G401 (cell line): ENCODE measurements at regions not wholly inside any gene's neighbourhood (a gene's known extent, or its start where the extent isn't known, plus 50 kb on each side); places are given as distances from the start of the nearest gene placed in this dataset.
"Not testable (repeated sequence)": the region's sequence is repeated elsewhere in the genome, so short reads cannot be mapped to it uniquely, and the experiment has no call there.

ENCODE experiments used
- DNase-seq: peaks from one replicate; pipeline ENCODE4 v3.0.0-alpha.2; 2015; ENCODE audit warnings: low spot score
- in situ Hi-C: cut with HindIII; loops from 2 replicates; pipeline ENCODE4 v1.10.0; 2016; ENCODE audit warnings: low sequenced_read_pairs, mixed read lengths

DNA sequence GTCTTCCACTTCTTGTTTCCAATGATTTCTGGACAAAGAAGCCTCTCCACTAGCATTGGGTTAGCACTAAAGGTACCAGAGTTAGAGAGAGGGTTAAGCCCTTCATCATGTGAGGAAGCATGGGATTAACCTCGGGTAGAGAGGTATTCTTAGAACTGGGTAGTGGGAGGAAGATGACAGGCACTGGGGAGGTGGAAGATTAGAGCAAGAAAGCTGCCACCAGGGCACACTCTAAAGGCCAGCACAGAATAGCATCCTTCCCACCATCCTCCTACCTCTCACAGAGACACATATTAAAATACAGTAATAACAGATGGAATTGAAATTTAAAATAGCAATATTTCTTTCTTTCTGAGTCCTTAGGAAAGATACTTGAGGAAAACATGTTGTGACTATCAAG lies 84.5 kb upstream of the PCDH20 start:
- in situ Hi-C loops: no loop called here
- DNase-seq: no peak

DNA sequence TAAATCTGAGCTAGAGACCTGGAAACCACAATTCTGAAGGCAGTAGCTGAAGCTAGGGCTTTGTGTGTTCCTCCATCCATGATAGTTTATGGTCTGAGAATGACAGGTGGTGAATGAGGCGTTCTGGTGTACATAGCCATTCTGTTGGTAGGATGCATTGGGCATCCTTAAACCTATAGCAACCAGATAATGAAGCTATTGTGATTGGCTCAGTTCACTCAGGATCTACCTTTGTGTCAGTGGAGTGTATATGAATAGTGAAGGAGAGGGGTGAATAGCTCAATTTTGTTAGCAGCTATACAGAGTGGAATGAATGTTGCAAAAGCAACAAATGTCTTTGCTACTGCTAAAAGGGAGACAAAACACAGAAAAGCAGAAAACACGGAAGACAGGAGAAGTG lies 80.0 kb upstream of the PCDH20 start:
- in situ Hi-C loops: no loop called here
- DNase-seq: no peak

DNA sequence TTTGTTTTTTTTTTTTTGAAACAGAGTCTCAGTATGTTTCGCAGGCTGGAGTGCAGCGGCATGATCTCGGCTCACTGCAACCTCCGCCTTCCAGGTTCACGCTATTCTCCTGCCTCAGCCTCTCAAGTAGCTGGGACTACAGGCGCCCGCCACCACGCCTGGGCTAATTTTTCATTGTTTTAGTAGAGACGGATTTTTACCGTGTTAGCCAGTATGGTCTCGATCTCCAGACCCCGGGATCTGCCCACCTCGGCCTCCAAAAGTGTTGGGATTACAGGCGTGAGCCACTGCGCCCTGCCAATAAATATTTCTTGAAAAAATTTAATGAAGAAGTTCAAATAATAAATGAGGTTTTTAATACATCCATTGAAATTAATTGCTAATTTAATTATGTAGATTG lies 77.9 kb upstream of the PCDH20 start:
- not testable (repeated sequence) for DNase-seq

DNA sequence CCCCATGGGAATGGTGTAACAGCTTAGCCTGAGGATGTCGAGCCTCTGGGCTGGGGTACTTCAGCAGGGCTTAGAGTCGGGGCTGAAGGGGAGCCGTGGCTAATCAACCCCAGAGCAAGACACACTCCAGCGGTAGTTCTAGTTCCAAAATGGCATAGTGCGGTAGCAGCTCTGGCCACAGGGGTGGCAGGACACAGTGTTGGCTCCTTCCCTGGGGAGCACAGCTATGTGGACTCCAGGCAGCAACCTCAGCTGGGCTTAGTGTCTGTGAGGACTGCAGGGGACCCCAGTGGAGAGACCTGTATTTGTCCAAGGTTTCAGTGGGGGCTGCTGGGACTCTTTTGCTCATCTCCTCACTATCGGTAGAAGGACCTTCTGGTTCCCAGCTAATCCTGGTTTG lies 70.8 kb upstream of the PCDH20 start:
- DNase-seq: no peak
- in situ Hi-C loops: no loop called here

More for the DNA sequence above, 77.9 kb upstream of the PCDH20 start:
- in situ Hi-C loops: not testable (repeated sequence)

GRCh38 chr13:61485128-61485765 lies 69.6 kb upstream of the PCDH20 start:
- in situ Hi-C loops: no loop called here
- no peak for DNase-seq

- DNase-seq: no peak
- in situ Hi-C loops: no loop called here
Measured at GRCh38 chr13:61477619-61478018, 62.0 kb upstream of the PCDH20 start.

DNA sequence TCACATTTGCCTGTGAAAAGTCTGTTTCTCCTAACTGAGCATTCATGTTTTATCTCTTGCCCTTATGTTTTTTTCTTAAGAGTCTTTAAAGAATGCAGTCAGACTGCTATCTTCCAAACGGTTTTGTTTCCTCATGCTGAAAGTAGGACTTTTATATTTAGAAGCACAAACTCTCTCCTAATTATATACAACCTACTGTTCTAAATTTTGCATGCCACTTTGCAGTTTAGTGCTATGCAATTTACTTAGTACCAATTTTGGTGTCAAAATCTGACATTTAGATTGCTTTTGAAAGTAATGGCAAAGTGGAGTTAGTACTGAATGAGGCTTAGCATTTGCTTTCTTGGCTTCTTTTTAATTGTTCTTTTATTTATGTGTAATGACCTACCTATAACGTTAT lies 55.1 kb upstream of the PCDH20 start:
- DNase-seq: no peak
- in situ Hi-C loops: no loop called here

- DNase-seq: no peak
Measured at GRCh38 chr13:61466280-61466679, 50.6 kb upstream of the PCDH20 start.

More at GRCh38 chr13:61466280-61466679, 50.6 kb upstream of the PCDH20 start:
- in situ Hi-C loops: no loop called here
